ENCODE measurements at regions not wholly inside any gene's neighbourhood (a gene's known extent, or its start where the extent isn't known, plus 50 kb on each side); places are given as distances from the start of the nearest gene placed in this dataset.

DNA sequence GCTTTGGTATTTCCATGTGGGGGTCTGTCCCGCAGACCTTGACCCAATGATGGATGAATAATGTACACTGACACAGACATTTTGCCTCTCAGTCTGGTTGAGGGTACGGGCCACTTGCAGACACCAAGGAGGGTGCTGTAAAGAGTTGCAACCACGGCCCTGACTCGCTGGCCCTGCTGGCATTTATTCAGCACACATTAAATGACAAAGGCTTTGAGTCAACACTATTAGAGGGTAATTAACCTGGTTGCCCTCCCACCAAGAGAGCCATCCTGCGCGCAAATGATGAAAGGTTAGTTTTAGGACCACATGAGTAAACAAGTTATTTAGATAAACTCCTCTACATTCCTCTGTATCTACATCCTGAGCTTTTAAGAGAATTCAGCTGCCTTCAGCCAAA, 308.9 kb upstream of the MMS22L start:
- no peak for DNase-seq (ENCODE audit: low spot score)

DNA sequence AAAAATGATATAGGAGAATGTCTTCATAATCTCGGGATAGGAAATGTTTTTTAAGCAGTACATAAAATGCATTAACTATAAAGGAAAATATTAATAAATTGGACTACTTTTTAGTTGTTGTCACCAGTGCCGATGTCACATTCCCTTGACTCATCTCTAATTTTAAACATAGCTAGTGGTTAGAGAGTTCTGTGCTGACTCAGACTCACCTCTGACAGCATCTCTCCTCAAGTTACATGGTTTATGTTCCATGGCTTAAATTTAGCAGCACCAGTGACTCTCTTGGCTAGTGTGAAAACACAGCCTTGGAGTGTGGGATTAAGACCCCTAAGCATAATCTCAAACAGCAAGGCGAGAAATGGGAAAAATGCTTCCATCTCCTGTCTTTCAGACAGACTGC, 311.8 kb upstream of the MMS22L start:
- DNase-seq (ENCODE audit: low spot score), result peak; percentile 27

DNA sequence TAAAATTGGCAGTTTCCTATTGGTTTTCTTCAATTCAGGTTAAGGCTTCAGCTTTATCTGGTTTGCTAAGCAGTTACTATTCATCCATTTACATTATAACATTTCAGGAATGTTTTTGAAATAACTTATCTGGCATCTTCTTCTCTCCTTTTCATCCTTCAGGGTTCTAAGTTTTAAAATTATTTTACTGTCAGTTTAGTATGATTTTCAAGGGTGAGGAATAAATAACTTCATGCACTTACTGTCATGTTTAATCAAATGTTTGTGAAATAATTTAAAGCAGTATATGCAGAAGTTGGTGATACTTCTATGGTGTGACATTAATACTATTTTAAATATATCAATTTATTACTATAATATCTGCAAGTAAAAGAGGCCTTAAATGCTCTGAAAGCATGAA, 338.1 kb upstream of the MMS22L start:
- DNase-seq (ENCODE audit: low spot score), result no peak

DNA sequence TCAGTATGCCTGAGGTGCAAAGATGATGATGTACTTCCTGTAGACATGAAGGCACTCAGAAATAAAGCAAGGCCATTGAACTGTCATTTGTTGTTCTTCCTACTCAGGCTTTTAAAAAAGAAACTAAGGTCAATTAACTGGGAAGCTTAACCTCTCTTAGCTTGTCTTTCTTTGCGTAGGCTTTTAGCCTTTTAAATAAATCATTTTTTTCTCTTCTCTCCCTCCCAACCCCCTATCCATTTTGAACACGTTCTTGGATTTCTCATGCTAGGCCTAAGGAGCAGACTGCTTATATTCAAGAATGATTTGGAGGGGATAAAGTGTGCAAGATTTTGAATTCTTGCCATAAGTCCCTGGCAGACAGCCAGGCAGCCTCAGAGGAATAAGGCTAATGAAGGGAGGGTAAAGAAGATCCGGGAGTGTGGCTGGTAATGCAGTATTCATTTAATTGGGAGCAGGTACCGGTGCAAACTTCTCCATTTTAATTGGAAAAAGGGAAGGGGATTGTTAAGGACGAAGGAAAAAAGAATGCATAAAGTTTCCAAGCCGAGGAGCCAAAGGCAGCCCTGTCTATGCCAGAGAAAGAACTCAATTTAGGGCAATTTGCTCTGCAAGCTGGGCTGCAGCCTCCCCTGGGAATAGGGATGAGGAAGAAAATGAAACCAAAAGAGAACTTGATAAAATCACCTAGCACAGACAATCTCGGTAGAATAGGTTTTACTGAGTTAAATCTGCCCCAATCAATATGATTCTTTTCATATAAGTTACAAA, 343.8 kb upstream of the MMS22L start:
- peak; percentile 11 for DNase-seq (ENCODE audit: low spot score)

DNA sequence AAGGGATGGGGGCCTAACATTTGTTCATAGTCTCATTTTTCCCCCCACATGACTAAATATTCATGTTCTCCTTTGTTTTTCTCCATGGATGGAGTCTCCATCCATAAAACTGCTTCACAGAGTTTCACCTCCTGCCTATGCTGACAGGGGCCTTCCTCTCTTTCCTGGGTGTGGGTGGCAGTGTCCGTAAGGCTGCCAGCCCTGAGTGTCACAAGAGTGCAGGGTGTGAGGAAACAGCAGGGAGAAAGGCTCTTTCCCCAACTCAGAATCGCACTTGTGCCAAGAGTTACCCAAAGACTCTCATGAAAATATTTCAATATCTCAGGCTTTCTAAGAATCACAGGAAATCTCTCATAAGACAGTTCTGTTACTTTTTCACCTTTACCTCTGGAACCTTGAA, 346.2 kb upstream of the MMS22L start:
- DNase-seq (ENCODE audit: low spot score), result no peak

GRCh38 chr6:97630604-97631003, 347.6 kb upstream of the MMS22L start:
- no peak for DNase-seq (ENCODE audit: low spot score)

- DNase-seq (ENCODE audit: low spot score), result no peak
Measured at GRCh38 chr6:97632341-97632740, 349.3 kb upstream of the MMS22L start.

DNA sequence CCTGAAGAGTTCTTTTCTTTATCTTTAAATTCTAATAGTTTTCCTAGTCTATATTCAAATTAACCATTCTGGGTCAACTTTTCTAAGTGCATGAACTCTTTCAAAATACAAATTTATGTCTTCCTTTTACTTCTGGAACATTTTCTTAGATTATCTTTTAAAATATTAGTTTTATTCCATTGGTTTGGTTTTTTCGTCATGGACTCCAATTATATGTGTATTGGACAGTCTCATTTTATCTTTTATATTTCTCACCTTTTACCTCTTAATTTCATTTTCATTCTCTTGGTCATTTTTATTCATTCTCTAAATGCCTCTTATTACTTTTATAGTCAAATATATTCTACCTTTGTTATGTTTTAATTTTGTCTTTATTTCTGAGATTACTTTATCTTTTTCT, 356.7 kb upstream of the MMS22L start:
- no peak for DNase-seq (ENCODE audit: low spot score)

GRCh38 chr6:97644353-97644752, 361.3 kb upstream of the MMS22L start:
- DNase-seq (ENCODE audit: low spot score), result no peak

GRCh38 chr6:97645757-97646156, 362.7 kb upstream of the MMS22L start:
- DNase-seq (ENCODE audit: low spot score), result no peak

GRCh38 chr6:97653076-97653475, 370.1 kb upstream of the MMS22L start:
- DNase-seq (ENCODE audit: low spot score), result no peak

GRCh38 chr6:97653517-97653916, 370.5 kb upstream of the MMS22L start:
- no peak for DNase-seq (ENCODE audit: low spot score)

GRCh38 chr6:97654674-97655073, 371.7 kb upstream of the MMS22L start:
- no peak for DNase-seq (ENCODE audit: low spot score)

GRCh38 chr6:97656236-97656635, 373.2 kb upstream of the MMS22L start:
- no peak for DNase-seq (ENCODE audit: low spot score)

GRCh38 chr6:97656706-97657350, 373.8 kb upstream of the MMS22L start:
- no peak for DNase-seq (ENCODE audit: low spot score)

- DNase-seq (ENCODE audit: low spot score), result no peak
Measured at GRCh38 chr6:97658090-97658489, 375.1 kb upstream of the MMS22L start.

DNA sequence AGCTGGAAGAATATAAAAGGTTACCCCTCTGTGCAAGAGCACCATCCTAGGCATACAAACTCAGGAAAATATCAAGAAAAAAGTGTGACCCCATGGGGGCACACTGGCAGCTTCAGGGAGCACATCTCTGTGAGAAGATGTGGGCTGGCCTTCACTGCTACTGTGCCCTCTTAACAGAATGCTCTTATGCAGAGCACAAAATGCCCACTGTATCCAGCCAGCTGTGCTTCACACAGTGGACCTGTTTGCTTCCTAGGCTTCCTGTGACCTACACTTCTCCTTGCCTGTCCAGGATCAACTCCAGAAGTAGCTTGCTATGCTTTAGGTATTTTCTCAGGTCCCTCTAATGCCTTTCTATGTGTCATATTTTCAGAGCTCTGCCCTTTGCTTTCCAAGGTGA, 380.2 kb upstream of the MMS22L start:
- no peak for DNase-seq (ENCODE audit: low spot score)

DNA sequence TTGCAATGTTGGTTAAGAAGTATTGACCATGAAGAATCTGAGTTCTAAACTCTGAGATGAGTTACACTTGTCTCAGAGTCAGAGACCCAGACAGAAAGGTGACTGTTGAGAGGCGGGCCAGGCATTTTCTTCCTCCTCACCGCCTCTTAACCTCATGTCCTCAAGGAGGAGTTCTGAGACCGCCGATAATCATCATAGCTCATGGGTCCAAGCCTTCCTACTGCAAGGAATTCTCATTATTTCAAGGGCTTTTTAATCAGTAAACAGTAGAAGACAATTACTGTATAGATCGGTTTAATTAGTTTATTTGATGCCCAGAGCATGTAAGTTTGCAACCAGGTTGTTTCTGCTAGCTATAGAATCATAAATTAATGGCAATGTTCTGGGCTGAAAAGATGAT, 382.4 kb upstream of the MMS22L start:
- DNase-seq (ENCODE audit: low spot score), result no peak

GRCh38 chr6:97666889-97667288, 383.9 kb upstream of the MMS22L start:
- DNase-seq (ENCODE audit: low spot score), result no peak

DNA sequence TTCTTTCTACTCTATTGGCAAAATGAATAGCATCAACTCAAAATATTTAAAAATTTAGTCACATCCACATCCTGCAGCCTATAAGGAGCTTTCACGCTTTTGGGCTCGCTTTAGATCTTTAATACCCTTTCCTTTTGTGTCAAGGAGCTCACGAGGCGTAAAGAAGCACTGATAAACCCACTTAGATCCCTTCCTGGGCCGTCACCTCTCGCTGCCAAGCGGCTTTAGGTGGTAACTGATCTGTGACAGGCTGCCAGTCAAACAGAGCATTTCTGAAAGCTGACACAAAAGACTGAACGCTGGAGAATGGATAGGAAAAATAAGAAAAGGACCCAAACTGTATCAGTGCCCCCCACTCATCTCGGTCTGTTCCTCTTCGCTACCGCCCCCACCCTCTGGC, 385.7 kb upstream of the MMS22L start:
- peak; percentile 3 for DNase-seq (ENCODE audit: low spot score)

- DNase-seq (ENCODE audit: low spot score), result peak; percentile 11
Measured at GRCh38 chr6:97669191-97670031, 386.4 kb upstream of the MMS22L start.

DNA sequence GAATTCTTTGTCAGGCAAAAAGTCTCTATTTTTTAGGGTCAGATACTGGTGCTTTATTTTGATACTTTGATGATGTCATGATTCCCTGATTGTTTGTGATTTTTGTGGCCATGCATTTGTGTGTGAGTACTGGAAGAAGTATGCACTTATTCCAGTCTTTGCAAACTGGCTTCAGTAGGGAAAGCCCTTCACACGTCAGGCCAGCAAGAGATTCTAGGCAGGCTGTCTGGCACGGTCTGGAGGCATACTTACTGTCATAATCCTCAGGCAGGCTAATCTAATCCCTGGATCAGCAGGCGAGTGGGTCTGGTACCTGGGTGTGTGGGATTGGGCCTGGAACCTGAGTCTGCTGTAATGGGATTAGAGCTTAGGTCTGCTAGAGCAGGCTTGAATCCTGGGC, 391.8 kb upstream of the MMS22L start:
- peak; percentile 45 for DNase-seq (ENCODE audit: low spot score)

DNA sequence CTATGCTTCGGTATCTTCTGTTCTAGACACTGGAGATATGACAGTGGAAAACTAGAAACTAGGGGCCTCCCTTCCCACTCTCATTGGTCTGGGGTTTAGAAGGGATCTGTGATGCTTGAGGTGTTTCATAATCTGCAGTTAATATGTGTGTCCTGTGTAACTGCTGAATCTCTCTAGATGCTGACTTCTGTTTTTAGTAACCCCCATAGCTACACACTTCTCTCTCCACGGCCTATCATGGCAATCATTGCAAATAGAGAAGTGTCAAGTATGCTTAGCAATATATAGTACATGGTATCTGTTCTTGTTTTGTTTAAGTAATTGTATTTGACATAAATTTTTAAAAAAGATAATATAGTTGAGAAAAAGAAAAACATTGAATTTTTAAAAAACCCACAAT, 394.6 kb upstream of the MMS22L start:
- no peak for DNase-seq (ENCODE audit: low spot score)
